Tibial nerve (tissue), 4 donors: ENCODE measurements at regions not wholly inside any gene's neighbourhood (a gene's known extent, or its start where the extent isn't known, plus 50 kb on each side); places are given as distances from the start of the nearest gene placed in this dataset.

Source experiments
- DNase-seq, 2 donors: peaks; one replicate each; pipeline ENCODE4 v3.0.0-alpha.2; 2019; ENCODE audit warnings: low spot score in 2 of 2
- H3K27ac ChIP-seq, 4 donors: fragments of 200-600 bp; sonication (generic) in 3 of 4; one replicate each; pipeline ENCODE4 v1.5.1; 2017 to 2019; ENCODE audit warnings: mild to moderate bottlenecking in 1 of 4
- H3K27me3 ChIP-seq, 2 donors: fragments of 200-600 bp; sonication (generic) in 1 of 2; one replicate each; pipeline versions ENCODE4 v1.5.1 to v1.6.0; 2017 to 2019
- H3K36me3 ChIP-seq, 3 donors: fragments of 200-600 bp; sonication (generic); one replicate each; pipeline ENCODE4 v1.5.1; 2018 to 2019
- H3K4me1 ChIP-seq, 4 donors: fragments of 200-600 bp; sonication (generic) in 3 of 4; one replicate each; pipeline ENCODE4 v1.5.1; 2017 to 2019
- H3K4me3 ChIP-seq, 4 donors: fragments of 200-600 bp; sonication (generic) in 3 of 4; one replicate each; pipeline ENCODE4 v1.5.1; 2017 to 2019; ENCODE audit warnings: mild to moderate bottlenecking in 1 of 4, moderate library complexity in 1 of 4
- H3K9me3 ChIP-seq, 4 donors: fragments of 200-600 bp; sonication (generic) in 3 of 4; one replicate each; pipeline ENCODE4 v1.5.1; 2017 to 2019
- CTCF ChIP-seq, 5 experiments: fragments of 200-600 bp in 3 of 5; fragments of 450-650 bp in 2 of 5; sonication (generic) in 3 of 5; IDR thresholded peaks; one replicate each; pipeline ENCODE4 v1.5.1; 2016 to 2019; ENCODE audit warnings: antibody characterized with exemption in 5 of 5, mild to moderate bottlenecking in 3 of 5, moderate library complexity in 2 of 5
- EP300 ChIP-seq, 2 donors: sonication (generic); formaldehyde crosslinking; IDR thresholded peaks; one replicate each; pipeline ENCODE4 v1.6.1; 2017; ENCODE audit warnings: antibody characterized with exemption in 2 of 2, mild to moderate bottlenecking in 1 of 2
- POLR2A ChIP-seq, 2 donors: fragments of 450-650 bp; IDR thresholded peaks; one replicate each; pipeline ENCODE4 v1.6.1; 2017; ENCODE audit warnings: antibody characterized with exemption in 2 of 2, mild to moderate bottlenecking in 2 of 2, moderate library complexity in 2 of 2
- WGBS, 2 donors: methylation state at CpG; one replicate each; pipeline ENCODE4 v1.1.5; 2018; 5-methylcytosine and 5-hydroxymethylcytosine counted together

- DNase-seq: no peak
These were observed 449.8 kb downstream of the SOX6 start for GRCh38 chr11:15906481-15907035.

DNA sequence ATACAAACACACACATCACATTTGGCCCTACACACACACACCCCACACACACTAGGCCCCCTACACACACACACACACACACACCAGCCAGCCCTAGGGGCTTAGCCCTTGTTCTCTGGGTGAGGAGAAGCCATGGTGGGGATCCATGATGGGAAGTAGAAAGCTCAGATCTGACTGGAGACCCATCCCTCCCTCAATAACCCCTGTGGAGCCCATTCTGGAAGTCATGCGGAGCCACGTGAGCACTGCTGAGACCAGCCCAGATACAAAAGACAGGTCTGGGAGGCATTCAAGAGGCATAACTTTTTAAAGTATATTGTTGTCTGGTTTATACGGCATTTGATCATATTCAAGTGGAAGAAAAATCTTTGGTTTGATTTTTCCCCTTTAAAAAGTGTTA, 448.5 kb downstream of the SOX6 start:
- peaks cover 0 to 13% (median 0%) of the 10 kb centered on the region in 4 donors for H3K4me1 ChIP-seq
- H3K27me3 ChIP-seq: no peaks in the 10 kb centered on the region
- H3K36me3 ChIP-seq: no peaks in the 10 kb centered on the region
- DNase-seq: no peak
- no peak for TF ChIP-seq EP300 (IDR thresholded peaks at IDR 0.05)
- TF ChIP-seq CTCF (IDR thresholded peaks at IDR 0.05): no peak
- no peak for TF ChIP-seq POLR2A (IDR thresholded peaks at IDR 0.05)
- no peak overlapping the region for H3K4me3 ChIP-seq
- H3K27ac ChIP-seq: no peak overlapping the region
- H3K9me3 ChIP-seq: no peaks in the 10 kb centered on the region
- WGBS, 2 donors: 95 to 97% methylated on average over 3 of the region's 3 CpGs

More at GRCh38 chr11:15906481-15907035, 449.8 kb downstream of the SOX6 start:
- TF ChIP-seq EP300 (IDR thresholded peaks at IDR 0.05) (no peak), CTCF (IDR thresholded peaks at IDR 0.05) (no peak), POLR2A (IDR thresholded peaks at IDR 0.05) (no peak)
- no peak overlapping the region for H3K4me3 ChIP-seq
- H3K9me3 ChIP-seq: no peaks in the 10 kb centered on the region
- H3K27ac ChIP-seq: no peak overlapping the region
- no peaks in the 10 kb centered on the region for H3K36me3 ChIP-seq
- 83 to 87% methylated on average over 15 of the region's 15 CpGs for WGBS, 2 donors
- no peaks in the 10 kb centered on the region for H3K27me3 ChIP-seq
- H3K4me1 ChIP-seq: peaks cover 0 to 1% (median 0%) of the 10 kb centered on the region in 4 donors

GRCh38 chr11:15909937-15910598, 446.3 kb downstream of the SOX6 start:
- TF ChIP-seq CTCF (IDR thresholded peaks at IDR 0.05) (no peak), POLR2A (IDR thresholded peaks at IDR 0.05) (no peak), EP300 (IDR thresholded peaks at IDR 0.05) (no peak)
- Histone ChIP-seq H3K27ac (no peak overlapping the region), H3K9me3 (no peaks in the 10 kb centered on the region), H3K4me1 (peaks cover 0 to 18% (median 0%) of the 10 kb centered on the region in 4 donors), H3K36me3 (no peaks in the 10 kb centered on the region), H3K4me3 (no peak overlapping the region), H3K27me3 (no peaks in the 10 kb centered on the region)
- 87 to 92% methylated on average over 11 of the region's 11 CpGs for WGBS, 2 donors
- DNase-seq: no peak

DNA sequence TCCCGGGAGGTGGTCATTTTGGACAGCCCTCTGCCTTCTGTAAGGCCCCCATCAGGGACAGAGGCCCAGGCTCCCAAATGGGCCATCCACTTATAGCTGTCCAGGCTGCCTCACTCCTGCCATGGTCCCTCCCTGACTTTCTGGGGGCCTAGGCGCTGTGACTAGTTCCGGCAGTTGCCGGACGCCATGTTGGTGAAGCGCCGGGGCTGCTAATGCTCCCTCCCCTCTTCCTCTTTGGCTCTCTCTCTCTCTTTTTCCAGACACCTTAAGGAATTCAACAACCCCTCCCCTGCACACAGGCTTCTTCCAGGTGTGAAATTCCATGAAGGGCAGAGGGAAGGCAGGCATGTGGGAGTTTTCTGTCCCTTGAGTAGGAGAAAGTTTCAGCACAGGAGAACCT, 445.6 kb downstream of the SOX6 start:
- peaks cover 0 to 18% (median 0%) of the 10 kb centered on the region in 4 donors for H3K4me1 ChIP-seq
- no peak for DNase-seq
- H3K27ac ChIP-seq: no peak overlapping the region
- no peaks in the 10 kb centered on the region for H3K36me3 ChIP-seq
- TF ChIP-seq EP300 (IDR thresholded peaks at IDR 0.05) (no peak), POLR2A (IDR thresholded peaks at IDR 0.05) (no peak), CTCF (IDR thresholded peaks at IDR 0.05) (no peak)
- H3K4me3 ChIP-seq: no peak overlapping the region
- H3K27me3 ChIP-seq: no peaks in the 10 kb centered on the region
- H3K9me3 ChIP-seq: no peaks in the 10 kb centered on the region
- 87 to 97% methylated on average over 7 of the region's 7 CpGs for WGBS, 2 donors

DNA sequence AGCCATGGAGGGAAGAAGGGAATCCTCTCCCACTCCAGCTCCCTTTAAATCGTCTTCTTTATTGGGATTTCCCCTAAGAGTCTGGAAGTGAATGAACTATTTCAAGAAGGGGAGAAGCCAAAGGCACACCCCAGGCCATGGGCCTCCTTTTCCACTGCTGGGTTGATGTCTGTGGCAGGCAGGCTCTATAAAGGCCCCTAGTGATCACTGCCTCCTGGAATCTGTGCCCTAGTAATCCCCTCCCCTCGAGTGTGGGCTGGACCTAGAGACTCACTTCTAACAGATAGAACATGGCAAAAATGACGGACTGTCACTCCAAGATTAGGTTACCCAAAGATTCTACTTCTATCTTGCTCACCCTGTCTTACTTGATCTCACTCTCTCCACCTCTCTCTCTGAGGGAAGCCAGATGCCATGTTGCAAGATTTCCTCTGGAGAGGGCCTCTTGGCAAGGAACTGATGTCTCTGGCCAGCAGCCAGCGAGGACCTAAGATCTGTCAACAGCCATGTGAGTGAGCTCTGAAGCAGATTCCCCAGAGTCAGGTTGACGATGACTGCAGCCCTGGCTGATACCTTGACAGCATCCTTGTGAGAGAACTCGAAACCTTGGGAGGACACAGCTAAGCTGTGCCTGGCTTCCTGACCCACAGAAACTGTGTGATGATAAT, 444.8 kb downstream of the SOX6 start:
- DNase-seq: peak; percentile 53 to 54
- H3K9me3 ChIP-seq: peaks cover 0 to 3% (median 0%) of the 10 kb centered on the region in 4 donors

More for the DNA sequence above, 444.8 kb downstream of the SOX6 start:
- H3K4me1 ChIP-seq: peaks cover 0 to 18% (median 0%) of the 10 kb centered on the region in 4 donors
- no peak overlapping the region for H3K27ac ChIP-seq
- no peaks in the 10 kb centered on the region for H3K36me3 ChIP-seq
- no peaks in the 10 kb centered on the region for H3K27me3 ChIP-seq
- WGBS, 2 donors: 63 to 67% methylated on average over 6 of the region's 6 CpGs
- TF ChIP-seq EP300 (IDR thresholded peaks at IDR 0.05): no peak
- no peak for TF ChIP-seq CTCF (IDR thresholded peaks at IDR 0.05)
- H3K4me3 ChIP-seq: no peak overlapping the region
